ENCODE measurements at regions not wholly inside any gene's neighbourhood (a gene's known extent, or its start where the extent isn't known, plus 50 kb on each side); places are given as distances from the start of the nearest gene placed in this dataset.

GRCh38 chr12:88945051-88945732 lies 364.9 kb upstream of the KITLG start (continued):
- TF ChIP-seq GATA3 (IDR thresholded peaks at IDR 0.05; ENCODE audit: borderline replicate concordance) (no peak), MAZ (IDR thresholded peaks at IDR 0.05; ENCODE audit: borderline replicate concordance, low read depth, low read length) (no peak)

DNA sequence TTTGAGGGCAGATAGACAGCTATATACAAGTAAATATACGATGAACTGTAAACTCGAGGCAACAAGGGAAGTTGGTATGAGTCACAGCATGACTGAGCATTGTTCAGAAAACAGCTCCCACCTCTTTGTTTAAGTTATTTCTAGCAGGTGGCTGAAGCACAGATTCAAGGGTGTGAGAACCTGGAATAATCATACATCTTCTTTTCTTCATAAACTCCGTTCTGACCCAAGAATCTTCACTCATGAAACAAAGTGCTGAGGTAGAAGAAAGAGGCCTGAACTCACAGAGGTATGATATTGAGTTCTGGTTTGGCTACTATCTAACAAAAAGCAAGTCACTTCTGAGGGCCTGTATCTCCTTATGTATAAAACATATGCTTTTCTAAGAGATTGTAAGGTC lies 364.1 kb upstream of the KITLG start:
- POLR2A ChIA-PET = no interaction called here
- ATAC-seq (peak in 1 of 2 experiments; percentile 77; a peak in 3 of 6 replicates), DNase-seq (ENCODE audit: low read depth in 1 of 2, low spot score in 1 of 2) (peak; percentile 10 to 72), FAIRE-seq (peak; percentile 92)
- H3K27ac ChIP-seq = peak overlapping the region; percentile 55 to 73
- no peak overlapping the region for H3K4me3 ChIP-seq
- H3K9me3 ChIP-seq = no peaks in the 10 kb centered on the region
- TF ChIP-seq, protein P1, sequence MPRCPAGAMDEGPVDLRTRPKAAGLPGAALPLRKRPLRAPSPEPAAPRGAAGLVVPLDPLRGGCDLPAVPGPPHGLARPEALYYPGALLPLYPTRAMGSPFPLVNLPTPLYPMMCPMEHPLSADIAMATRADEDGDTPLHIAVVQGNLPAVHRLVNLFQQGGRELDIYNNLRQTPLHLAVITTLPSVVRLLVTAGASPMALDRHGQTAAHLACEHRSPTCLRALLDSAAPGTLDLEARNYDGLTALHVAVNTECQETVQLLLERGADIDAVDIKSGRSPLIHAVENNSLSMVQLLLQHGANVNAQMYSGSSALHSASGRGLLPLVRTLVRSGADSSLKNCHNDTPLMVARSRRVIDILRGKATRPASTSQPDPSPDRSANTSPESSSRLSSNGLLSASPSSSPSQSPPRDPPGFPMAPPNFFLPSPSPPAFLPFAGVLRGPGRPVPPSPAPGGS (IDR thresholded peaks at IDR 0.05) = no peak
- TF ChIP-seq ZNF302 (CRISPR knock-in tag; IDR thresholded peaks at IDR 0.05) = peak; percentile 53; the same call in 1 of the 2 replicates
- TF ChIP-seq E2F6 (IDR thresholded peaks at IDR 0.05; ENCODE audit: borderline replicate concordance, low read depth) = peak; percentile 39; the same call in 1 of the 2 replicates
- no peak for TF ChIP-seq BHLHE40 (IDR thresholded peaks at IDR 0.05; ENCODE audit: low read depth, low read length)
- 0 out of 2 replicates have a peak, but pooled peaks have one; percentile 29 for TF ChIP-seq HOXB5 (CRISPR knock-in tag; IDR thresholded peaks at IDR 0.05)
- TF ChIP-seq MAFK (IDR thresholded peaks at IDR 0.05; ENCODE audit: partially characterized antibody) = peak; percentile 56
- peak; percentile 49; the same call in 1 of the 2 replicates for TF ChIP-seq MAX (IDR thresholded peaks at IDR 0.05)
- TF ChIP-seq HOXB13 (CRISPR knock-in tag; IDR thresholded peaks at IDR 0.05; ENCODE audit: low read depth) = no peak
- TF ChIP-seq JUNB (IDR thresholded peaks at IDR 0.05) = peak; percentile 18; the same call in 1 of the 2 replicates
- no peak for TF ChIP-seq MYC (IDR thresholded peaks at IDR 0.05; ENCODE audit: borderline replicate concordance, low read length)
- TF ChIP-seq FOSL2 (IDR thresholded peaks at IDR 0.05) = no peak
- peak; percentile 80 for TF ChIP-seq FOSL2 (CRISPR knock-in tag; IDR thresholded peaks at IDR 0.05)
- TF ChIP-seq NFE2L2 (conservative IDR thresholded peaks at IDR 0.05; ENCODE audit: low read length) = peak; percentile 50
- TF ChIP-seq MAZ (IDR thresholded peaks at IDR 0.05; ENCODE audit: borderline replicate concordance, low read depth, low read length) = no peak
- 6% methylated on average over 3 of the region's 3 CpGs for WGBS (ENCODE audit: missing lambda C conversion rate)
- CTCF ChIA-PET = no interaction called here
- peak overlapping the region; percentile 15 for H3K4me2 ChIP-seq
- H3K4me1 ChIP-seq = peaks cover 21% of the 10 kb centered on the region

- Histone ChIP-seq H3K4me1 (peaks cover 13% of the 10 kb centered on the region), H3K4me2 (no peak overlapping the region), H3K27ac (no peak overlapping the region), H3K9me3 (no peaks in the 10 kb centered on the region), H3K4me3 (no peak overlapping the region)
- WGBS (ENCODE audit: missing lambda C conversion rate) = 46% methylated on average over 2 of the region's 2 CpGs
- no peak for DNase-seq (ENCODE audit: low read depth in 1 of 2, low spot score in 1 of 2)
- ATAC-seq = no peak
- CTCF ChIA-PET = interaction anchor here (1.3 kb wide), 1 partner anchor 11 kb away, joined by 3 read pairs; no protein-coding TSS in a partner anchor
- POLR2A ChIA-PET = no interaction called here
- no peak for FAIRE-seq
- TF ChIP-seq PHF8 (IDR thresholded peaks at IDR 0.05; ENCODE audit: borderline replicate concordance, low read depth) = no peak
- TF ChIP-seq RCOR1 (IDR thresholded peaks at IDR 0.05; ENCODE audit: low read depth, low read length) = no peak
- TF ChIP-seq HEYL (CRISPR knock-in tag; IDR thresholded peaks at IDR 0.05) = no peak
- no peak for TF ChIP-seq JUN (IDR thresholded peaks at IDR 0.05)
- no peak for TF ChIP-seq ZNF302 (CRISPR knock-in tag; IDR thresholded peaks at IDR 0.05)
- TF ChIP-seq, protein P2, sequence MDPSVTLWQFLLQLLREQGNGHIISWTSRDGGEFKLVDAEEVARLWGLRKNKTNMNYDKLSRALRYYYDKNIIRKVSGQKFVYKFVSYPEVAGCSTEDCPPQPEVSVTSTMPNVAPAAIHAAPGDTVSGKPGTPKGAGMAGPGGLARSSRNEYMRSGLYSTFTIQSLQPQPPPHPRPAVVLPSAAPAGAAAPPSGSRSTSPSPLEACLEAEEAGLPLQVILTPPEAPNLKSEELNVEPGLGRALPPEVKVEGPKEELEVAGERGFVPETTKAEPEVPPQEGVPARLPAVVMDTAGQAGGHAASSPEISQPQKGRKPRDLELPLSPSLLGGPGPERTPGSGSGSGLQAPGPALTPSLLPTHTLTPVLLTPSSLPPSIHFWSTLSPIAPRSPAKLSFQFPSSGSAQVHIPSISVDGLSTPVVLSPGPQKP (IDR thresholded peaks at IDR 0.05; ENCODE audit: low read depth, low read length) = no peak
- TF ChIP-seq EHMT2 (IDR thresholded peaks at IDR 0.05; ENCODE audit: low read depth) = no peak
- TF ChIP-seq, protein P3, sequence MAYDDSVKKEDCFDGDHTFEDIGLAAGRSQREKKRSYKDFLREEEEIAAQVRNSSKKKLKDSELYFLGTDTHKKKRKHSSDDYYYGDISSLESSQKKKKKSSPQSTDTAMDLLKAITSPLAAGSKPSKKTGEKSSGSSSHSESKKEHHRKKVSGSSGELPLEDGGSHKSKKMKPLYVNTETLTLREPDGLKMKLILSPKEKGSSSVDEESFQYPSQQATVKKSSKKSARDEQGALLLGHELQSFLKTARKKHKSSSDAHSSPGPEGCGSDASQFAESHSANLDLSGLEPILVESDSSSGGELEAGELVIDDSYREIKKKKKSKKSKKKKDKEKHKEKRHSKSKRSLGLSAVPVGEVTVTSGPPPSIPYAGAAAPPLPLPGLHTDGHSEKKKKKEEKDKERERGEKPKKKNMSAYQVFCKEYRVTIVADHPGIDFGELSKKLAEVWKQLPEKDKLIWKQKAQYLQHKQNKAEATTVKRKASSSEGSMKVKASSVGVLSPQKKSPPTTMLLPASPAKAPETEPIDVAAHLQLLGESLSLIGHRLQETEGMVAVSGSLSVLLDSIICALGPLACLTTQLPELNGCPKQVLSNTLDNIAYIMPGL (CRISPR knock-in tag; IDR thresholded peaks at IDR 0.05; ENCODE audit: borderline replicate concordance) = no peak
- TF ChIP-seq CBX2 (IDR thresholded peaks at IDR 0.05; ENCODE audit: borderline replicate concordance, low read depth) = no peak
- TF ChIP-seq RFX5 (IDR thresholded peaks at IDR 0.05) = no peak
- no peak for TF ChIP-seq ESRRA (IDR thresholded peaks at IDR 0.05; ENCODE audit: borderline replicate concordance, low read length)
- no peak for TF ChIP-seq RARB (CRISPR knock-in tag; IDR thresholded peaks at IDR 0.05)
- TF ChIP-seq HOXB13 (CRISPR knock-in tag; IDR thresholded peaks at IDR 0.05; ENCODE audit: low read depth) = no peak
- no peak for TF ChIP-seq ATOH8 (CRISPR knock-in tag; IDR thresholded peaks at IDR 0.05; ENCODE audit: low read depth)
- no peak for TF ChIP-seq GATA3 (IDR thresholded peaks at IDR 0.05; ENCODE audit: borderline replicate concordance)
- no peak for TF ChIP-seq ZFP36 (IDR thresholded peaks at IDR 0.05; ENCODE audit: borderline replicate concordance, partially characterized antibody)
- TF ChIP-seq EP300 (IDR thresholded peaks at IDR 0.05) = no peak
Observed at GRCh38 chr12:88940854-88941253, 360.6 kb upstream of the KITLG start.
